Stomach (tissue), 8 donors: ENCODE measurements at regions not wholly inside any gene's neighbourhood (a gene's known extent, or its start where the extent isn't known, plus 50 kb on each side); places are given as distances from the start of the nearest gene placed in this dataset.
"Not testable (repeated sequence)": the region's sequence is repeated elsewhere in the genome, so short reads cannot be mapped to it uniquely, and the experiment has no call there.

ENCODE experiments used
- DNase-seq, 2 donors: peaks; one replicate each; pipeline versions ENCODE4 v3.0.0 to v3.0.0-alpha.2; 2013 to 2019
- H3K27ac ChIP-seq, 5 donors: fragments of 200-600 bp in 4 of 5; sonication (generic) in 4 of 5; one replicate each; pipeline ENCODE4 v1.5.1; 2013 to 2019; ENCODE audit warnings: mild to moderate bottlenecking in 1 of 5, moderate library complexity in 1 of 5
- H3K27me3 ChIP-seq, 3 donors: fragments of 200-600 bp; sonication (generic); one replicate each; pipeline ENCODE4 v1.5.1; 2017 to 2019; ENCODE audit warnings: mixed run types in 1 of 3
- H3K36me3 ChIP-seq, 4 donors: fragments of 200-600 bp; sonication (generic); 1 replicate in 3 of 4; 2 replicates in 1 of 4; pipeline ENCODE4 v1.5.1; 2016 to 2019
- H3K4me1 ChIP-seq, 4 donors: fragments of 200-600 bp; sonication (generic); one replicate each; pipeline ENCODE4 v1.5.1; 2016 to 2019
- H3K4me3 ChIP-seq, 4 donors: fragments of 200-600 bp; sonication (generic) in 3 of 4; one replicate each; pipeline ENCODE4 v1.5.1; 2016 to 2019; ENCODE audit warnings: mild to moderate bottlenecking in 1 of 4
- H3K9me3 ChIP-seq, 4 donors: fragments of 200-600 bp; sonication (generic); one replicate each; pipeline ENCODE4 v1.5.1; 2016 to 2019
- CTCF ChIP-seq, 7 experiments: fragments of 450-650 bp in 4 of 7; fragments of 200-600 bp in 3 of 7; sonication (generic) in 3 of 7; IDR thresholded peaks; one replicate each; pipeline ENCODE4 v1.5.1; 2016 to 2019; ENCODE audit warnings: antibody characterized with exemption in 7 of 7, control low read depth in 2 of 7, mild to moderate bottlenecking in 1 of 7
- EP300 ChIP-seq: sonication (generic); formaldehyde crosslinking; IDR thresholded peaks from one replicate; pipeline ENCODE4 v1.6.1; 2017; ENCODE audit warnings: antibody characterized with exemption
- POLR2A ChIP-seq, 4 donors: fragments of 450-650 bp; IDR thresholded peaks; one replicate each; pipeline ENCODE4 v1.6.1; 2016; ENCODE audit warnings: antibody characterized with exemption in 4 of 4, control low read depth in 2 of 4, mild to moderate bottlenecking in 1 of 4, moderate library complexity in 1 of 4
- POLR2AphosphoS5 ChIP-seq, 3 donors: sonication (generic); formaldehyde crosslinking; IDR thresholded peaks; one replicate each; pipeline ENCODE4 v1.6.1; 2016; ENCODE audit warnings: antibody characterized with exemption in 3 of 3
- WGBS, 5 donors: extraction: QIAGEN DNeasy Blood & Tissue Kit in 3 of 5; methylation state at CpG; one replicate each; pipeline versions ENCODE4 v1.1.5 to v1.1.7; 2013 to 2018; 5-methylcytosine and 5-hydroxymethylcytosine counted together
- intact Hi-C: fragments of 100-400 bp; cut with DNase I; formaldehyde crosslinking; loops from one replicate; pipeline ENCODE4 v1.15.1; 2023; ENCODE audit warnings: low total_unique reads
- donor health status: healthy with polysubstance abuse.
- donor health status: Bipolar disorder and iron deficiency.
- donor health status: healthy.

GRCh38 chr3:48068886-48069285, 52.7 kb upstream of the MAP4 start:
- Histone ChIP-seq H3K4me1 (peaks cover 0 to 74% (median 35%) of the 10 kb centered on the region in 4 donors), H3K27ac (peak overlapping the region in 2 of 5 donors; percentile 8 to 29), H3K9me3 (no peaks in the 10 kb centered on the region), H3K4me3 (no peak overlapping the region), H3K36me3 (peaks cover 3 to 11% (median 8%) of the 10 kb centered on the region in 4 donors), H3K27me3 (no peaks in the 10 kb centered on the region)
- WGBS, 5 donors: 38 to 63% (median 43%) methylated on average over 1 of the region's 1 CpG
- intact Hi-C loops: no loop called here
- no peak for TF ChIP-seq CTCF (IDR thresholded peaks at IDR 0.05)
- DNase-seq: no peak

GRCh38 chr3:48068320-48068719, 52.1 kb upstream of the MAP4 start:
- H3K27ac ChIP-seq, DNase-seq, intact Hi-C loops, H3K27me3 ChIP-seq, H3K9me3 ChIP-seq, H3K4me3 ChIP-seq: not testable (repeated sequence)
- WGBS, 5 donors: 96 to 99% (median 98%) methylated on average over 9 to 10 of the region's 10 CpGs
- Histone ChIP-seq H3K36me3 (peaks cover 3 to 11% (median 8%) of the 10 kb centered on the region in 4 donors), H3K4me1 (peaks cover 0 to 78% (median 38%) of the 10 kb centered on the region in 4 donors)

- Histone ChIP-seq H3K27ac (no peak overlapping the region), H3K27me3 (no peaks in the 10 kb centered on the region), H3K4me3 (no peak overlapping the region), H3K36me3 (peaks cover 3 to 11% (median 8%) of the 10 kb centered on the region in 4 donors), H3K9me3 (no peaks in the 10 kb centered on the region), H3K4me1 (peaks cover 0 to 67% (median 35%) of the 10 kb centered on the region in 4 donors)
- TF ChIP-seq CTCF (IDR thresholded peaks at IDR 0.05): no peak
- no peak for TF ChIP-seq POLR2AphosphoS5 (IDR thresholded peaks at IDR 0.05)
- TF ChIP-seq POLR2A (IDR thresholded peaks at IDR 0.05): no peak
- TF ChIP-seq EP300: no peak
- intact Hi-C loops: no loop called here
- DNase-seq: no peak
- 82 to 99% (median 96%) methylated on average over 4 of the region's 4 CpGs for WGBS, 5 donors
Observed at GRCh38 chr3:48067271-48067670, 51.1 kb upstream of the MAP4 start.
